DOHH2 (cell line): ENCODE measurements at regions not wholly inside any gene's neighbourhood (a gene's known extent, or its start where the extent isn't known, plus 50 kb on each side); places are given as distances from the start of the nearest gene placed in this dataset.

ENCODE experiments used
- H3F3A ChIP-seq: fragments of 200-600 bp; sonication (generic), shearing (Covaris generic); 2 replicates; pipeline ENCODE4 v1.6.0; 2016; ENCODE audit warnings: antibody characterized with exemption, mild to moderate bottlenecking; ENCODE audit not compliant: control insufficient read depth, insufficient read depth
- H3K27ac ChIP-seq: fragments of 200-600 bp; sonication (generic); 2 replicates; pipeline ENCODE4 v1.5.1; 2014; ENCODE audit warnings: low read depth, mild to moderate bottlenecking, low read length, moderate library complexity
- H3K27me3 ChIP-seq: fragments of 200-600 bp; sonication (generic); 2 replicates; pipeline ENCODE4 v1.6.1; 2014; ENCODE audit warnings: mild to moderate bottlenecking, low read length, mixed read lengths; ENCODE audit not compliant: control insufficient read depth
- H3K36me3 ChIP-seq: fragments of 200-600 bp; sonication (generic); 2 replicates; pipeline ENCODE4 v1.6.1; 2014; ENCODE audit warnings: mild to moderate bottlenecking, low read length, moderate library complexity, mixed read lengths; ENCODE audit not compliant: control insufficient read depth
- H3K4me1 ChIP-seq: fragments of 200-600 bp; sonication (generic); 2 replicates; pipeline ENCODE4 v1.6.1; 2014; ENCODE audit warnings: mild to moderate bottlenecking, low read length, mixed read lengths; ENCODE audit not compliant: control insufficient read depth
- H3K4me2 ChIP-seq: fragments of 200-600 bp; sonication (generic); 2 replicates; pipeline ENCODE4 v1.6.0; 2014; ENCODE audit warnings: mild to moderate bottlenecking, low read length, moderate library complexity
- H3K4me3 ChIP-seq: fragments of 200-600 bp; sonication (generic); 2 replicates; pipeline ENCODE4 v1.5.1; 2014; ENCODE audit warnings: mild to moderate bottlenecking, low read length, mixed read lengths
- H3K79me2 ChIP-seq: fragments of 200-600 bp; sonication (generic); 2 replicates; pipeline ENCODE4 v1.6.1; 2014; ENCODE audit warnings: mild to moderate bottlenecking, low read length, mixed read lengths; ENCODE audit not compliant: control insufficient read depth
- H3K9me2 ChIP-seq: fragments of 200-600 bp; sonication (generic); replicated peaks from 2 replicates; pipeline ENCODE4 v1.6.1; 2014; ENCODE audit warnings: mild to moderate bottlenecking, low read length, mixed read lengths; ENCODE audit not compliant: control insufficient read depth
- H3K9me3 ChIP-seq: fragments of 200-600 bp; sonication (generic); 2 replicates; pipeline ENCODE4 v1.6.1; 2014; ENCODE audit warnings: antibody characterized with exemption, low read length, mixed read lengths; ENCODE audit not compliant: control insufficient read depth, insufficient read depth
- H4K20me1 ChIP-seq: fragments of 200-600 bp; sonication (generic); 2 replicates; pipeline ENCODE4 v1.6.0; 2014; ENCODE audit warnings: low read depth, mild to moderate bottlenecking, antibody characterized with exemption, low read length, moderate library complexity; ENCODE audit not compliant: control insufficient read depth, insufficient read depth
- EZH2phosphoT487 ChIP-seq: fragments of 200-600 bp; sonication (generic); IDR thresholded peaks from 2 replicates; pipeline ENCODE4 v1.6.1; 2017; ENCODE audit warnings: borderline replicate concordance, mild to moderate bottlenecking, antibody characterized with exemption, low read length, moderate library complexity, mixed read lengths
- TF ChIP-seq, protein P1 (sequence below): fragments of 200-600 bp; sonication (generic); IDR thresholded peaks from one replicate; pipeline ENCODE4 v1.5.1; 2014; ENCODE audit warnings: antibody characterized with exemption, mild to moderate bottlenecking, low read depth, low read length; ENCODE audit not compliant: poor library complexity, severe bottlenecking

DNA sequence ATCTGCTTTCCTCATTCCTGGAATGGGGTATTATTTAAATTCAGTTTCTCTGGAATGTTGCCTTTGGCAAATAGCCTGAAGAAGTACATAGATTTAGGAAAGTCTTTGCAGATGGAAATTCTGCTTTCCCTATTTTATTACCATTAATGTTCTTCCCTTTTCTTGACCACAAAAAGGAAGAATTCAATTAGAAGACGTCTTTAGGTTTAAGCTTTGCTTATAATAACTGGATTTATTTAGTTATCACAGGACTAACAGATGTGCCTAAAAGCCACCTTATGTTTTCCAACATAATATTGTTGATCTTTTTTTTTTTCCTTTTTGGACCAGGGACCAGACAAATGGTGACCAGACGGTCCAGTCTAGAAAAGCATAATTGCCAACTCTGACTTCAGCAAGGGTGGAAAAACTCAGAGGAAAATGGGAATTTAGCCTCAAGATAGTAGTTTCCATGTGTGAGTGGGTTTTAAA, 210.1 kb upstream of the SPRY2 start:
- Histone ChIP-seq H3K79me2 (no peaks in the 10 kb centered on the region), H3K4me3 (no peak overlapping the region), H3K4me1 (no peaks in the 10 kb centered on the region), H3K9me2 (no peaks in the 10 kb centered on the region), H3K9me3 (no peaks in the 10 kb centered on the region), H3K27ac (no peak overlapping the region), H3F3A (no peaks in the 10 kb centered on the region), H4K20me1 (no peaks in the 10 kb centered on the region), H3K36me3 (no peaks in the 10 kb centered on the region), H3K27me3 (no peaks in the 10 kb centered on the region), H3K4me2 (no peak overlapping the region)
- TF ChIP-seq, protein P1, sequence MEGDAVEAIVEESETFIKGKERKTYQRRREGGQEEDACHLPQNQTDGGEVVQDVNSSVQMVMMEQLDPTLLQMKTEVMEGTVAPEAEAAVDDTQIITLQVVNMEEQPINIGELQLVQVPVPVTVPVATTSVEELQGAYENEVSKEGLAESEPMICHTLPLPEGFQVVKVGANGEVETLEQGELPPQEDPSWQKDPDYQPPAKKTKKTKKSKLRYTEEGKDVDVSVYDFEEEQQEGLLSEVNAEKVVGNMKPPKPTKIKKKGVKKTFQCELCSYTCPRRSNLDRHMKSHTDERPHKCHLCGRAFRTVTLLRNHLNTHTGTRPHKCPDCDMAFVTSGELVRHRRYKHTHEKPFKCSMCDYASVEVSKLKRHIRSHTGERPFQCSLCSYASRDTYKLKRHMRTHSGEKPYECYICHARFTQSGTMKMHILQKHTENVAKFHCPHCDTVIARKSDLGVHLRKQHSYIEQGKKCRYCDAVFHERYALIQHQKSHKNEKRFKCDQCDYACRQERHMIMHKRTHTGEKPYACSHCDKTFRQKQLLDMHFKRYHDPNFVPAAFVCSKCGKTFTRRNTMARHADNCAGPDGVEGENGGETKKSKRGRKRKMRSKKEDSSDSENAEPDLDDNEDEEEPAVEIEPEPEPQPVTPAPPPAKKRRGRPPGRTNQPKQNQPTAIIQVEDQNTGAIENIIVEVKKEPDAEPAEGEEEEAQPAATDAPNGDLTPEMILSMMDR, result no peak
- no peak for TF ChIP-seq EZH2phosphoT487

DNA sequence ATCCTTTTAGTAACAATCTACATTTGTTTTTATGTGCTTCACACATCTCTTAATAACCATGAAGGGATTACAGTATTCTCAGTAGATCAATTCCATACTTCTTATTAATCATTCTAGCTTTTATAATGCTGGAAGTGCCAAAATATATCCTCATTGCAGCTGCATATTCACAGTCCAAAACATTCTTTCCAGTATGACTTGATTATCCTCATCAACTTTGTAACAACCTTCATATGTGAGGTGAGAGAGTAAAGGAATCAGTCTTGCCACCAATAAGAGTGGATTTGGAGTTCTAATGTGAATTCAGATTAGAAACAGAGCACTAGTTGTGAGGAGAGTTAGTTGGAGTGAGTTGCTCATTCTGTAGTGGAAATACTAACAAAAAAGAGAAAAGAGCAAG, 208.0 kb upstream of the SPRY2 start:
- TF ChIP-seq, protein P1, result no peak
- TF ChIP-seq EZH2phosphoT487, result no peak
- Histone ChIP-seq H3K9me2 (no peaks in the 10 kb centered on the region), H3K4me1 (no peaks in the 10 kb centered on the region), H3K27ac (no peak overlapping the region), H3K4me2 (no peak overlapping the region), H3K9me3 (no peaks in the 10 kb centered on the region), H3K79me2 (no peaks in the 10 kb centered on the region), H4K20me1 (no peaks in the 10 kb centered on the region), H3K4me3 (no peak overlapping the region), H3F3A (no peaks in the 10 kb centered on the region), H3K27me3 (no peaks in the 10 kb centered on the region), H3K36me3 (no peaks in the 10 kb centered on the region)

DNA sequence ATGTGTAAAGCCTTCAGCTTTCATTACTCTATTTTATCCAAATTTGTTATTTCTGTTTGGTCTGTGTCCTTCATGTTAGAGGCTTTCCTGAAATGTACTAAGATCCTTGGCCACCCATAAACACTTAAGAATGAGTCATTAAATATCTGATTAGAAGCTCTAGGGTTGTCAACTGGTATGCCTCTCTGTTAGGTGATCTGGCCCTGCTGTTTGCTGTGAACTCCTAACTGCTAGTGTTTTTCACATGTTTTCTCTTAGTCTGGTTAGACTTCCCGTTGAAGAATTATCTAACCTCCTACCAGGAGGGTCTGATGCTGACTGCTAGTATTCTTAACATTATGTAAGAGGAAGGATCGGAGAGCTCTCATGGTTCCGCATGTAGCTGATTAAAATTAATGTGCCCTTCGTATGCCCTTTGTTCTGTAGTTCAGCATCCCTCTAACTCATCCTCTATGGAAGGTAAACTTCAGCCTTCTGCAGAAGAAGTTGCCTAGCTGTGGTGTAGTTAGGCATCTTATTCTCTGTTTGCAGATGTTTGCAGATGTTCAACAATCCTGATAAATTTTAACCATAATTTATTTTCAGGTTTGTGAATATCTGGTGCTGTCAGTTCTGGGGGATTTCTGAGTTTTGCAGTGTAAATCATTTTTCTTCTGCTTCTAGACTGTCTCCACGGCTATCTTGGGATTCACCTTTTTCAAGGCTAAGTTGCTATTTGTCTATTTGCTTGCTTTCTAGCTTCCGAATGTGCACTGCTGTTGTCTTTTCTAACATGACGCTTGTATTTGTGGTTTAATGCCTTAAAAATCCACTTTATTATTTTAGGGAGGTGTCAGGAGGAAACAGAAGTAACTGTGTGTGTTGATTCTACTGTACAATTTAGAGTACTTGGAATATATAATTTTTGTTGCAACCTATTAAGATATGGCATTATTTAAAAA, 207.2 kb upstream of the SPRY2 start:
- no peaks in the 10 kb centered on the region for H3K4me1 ChIP-seq
- H3K27ac ChIP-seq, result no peak overlapping the region
- TF ChIP-seq, protein P1, result no peak
- TF ChIP-seq EZH2phosphoT487, result no peak
- H4K20me1 ChIP-seq, result no peaks in the 10 kb centered on the region
- no peaks in the 10 kb centered on the region for H3K36me3 ChIP-seq
- H3K4me3 ChIP-seq, result no peak overlapping the region
- H3K9me2 ChIP-seq, result no peaks in the 10 kb centered on the region
- no peak overlapping the region for H3K4me2 ChIP-seq
- H3K9me3 ChIP-seq, result no peaks in the 10 kb centered on the region
- no peaks in the 10 kb centered on the region for H3F3A ChIP-seq
- H3K79me2 ChIP-seq, result no peaks in the 10 kb centered on the region
- no peaks in the 10 kb centered on the region for H3K27me3 ChIP-seq
